Choroid plexus epithelial cell (primary cell): ENCODE measurements at regions not wholly inside any gene's neighbourhood (a gene's known extent, or its start where the extent isn't known, plus 50 kb on each side); places are given as distances from the start of the nearest gene placed in this dataset.
"Not testable (repeated sequence)": the region's sequence is repeated elsewhere in the genome, so short reads cannot be mapped to it uniquely, and the experiment has no call there.

Experiments
- DNase-seq: peaks from one replicate; pipeline ENCODE4 v3.0.0-alpha.2; 2010; ENCODE audit warnings: low read depth
- H3K4me3 ChIP-seq: 2 replicates; pipeline ENCODE4 v1.5.1; 2011; ENCODE audit warnings: low read depth, mild to moderate bottlenecking, control low read depth, low read length, moderate library complexity
- TF ChIP-seq, protein P1 (sequence below): conservative IDR thresholded peaks from 2 replicates; pipeline ENCODE4 v1.5.1; 2011; ENCODE audit warnings: low read depth, mild to moderate bottlenecking, control low read depth, inconsistent platforms, low read length, moderate library complexity

DNA sequence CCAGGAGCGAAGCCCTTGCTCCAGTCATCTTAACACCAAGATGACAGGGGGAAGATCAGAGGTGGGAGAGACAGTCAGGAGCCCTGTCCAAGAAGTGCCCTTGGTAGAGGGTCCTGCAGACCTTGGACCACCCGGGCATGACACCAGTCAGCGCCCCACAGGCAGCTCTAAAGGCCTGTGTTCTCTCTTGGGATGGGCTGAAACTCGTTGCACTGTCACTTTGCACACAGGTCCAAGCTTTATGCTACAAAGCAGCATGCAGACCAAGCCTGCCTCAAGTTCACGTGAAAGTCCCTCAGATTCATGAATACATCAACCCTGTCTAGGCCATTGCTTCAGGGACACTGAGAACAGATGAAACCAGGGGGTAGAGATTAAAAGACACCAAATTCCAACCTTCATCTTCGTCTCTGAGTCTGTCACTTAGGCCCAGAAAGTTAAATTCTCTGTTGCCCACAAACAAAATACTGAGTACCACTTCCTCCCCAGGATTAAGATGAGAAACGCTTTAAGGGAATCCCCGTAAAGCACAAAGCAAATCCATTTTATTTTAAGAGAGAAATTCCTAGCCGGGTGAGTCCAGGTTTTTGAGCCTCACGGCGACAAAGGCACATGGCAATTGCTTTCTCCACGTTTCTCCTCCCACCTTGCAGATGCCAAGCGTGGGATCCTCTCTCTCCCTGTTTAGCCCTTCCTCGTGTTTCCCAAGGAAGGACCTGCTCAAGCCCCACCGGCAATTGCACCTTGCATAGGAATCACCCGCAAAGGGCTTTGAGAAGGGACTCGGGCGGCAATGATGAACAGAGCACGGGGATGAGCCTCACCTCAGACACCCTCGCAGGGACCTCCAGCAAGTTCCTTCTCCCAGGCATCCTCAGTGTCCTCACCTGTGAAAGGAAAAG is 75.0 kb upstream of the ID2 start:
- no peak for DNase-seq
- TF ChIP-seq, protein P1, sequence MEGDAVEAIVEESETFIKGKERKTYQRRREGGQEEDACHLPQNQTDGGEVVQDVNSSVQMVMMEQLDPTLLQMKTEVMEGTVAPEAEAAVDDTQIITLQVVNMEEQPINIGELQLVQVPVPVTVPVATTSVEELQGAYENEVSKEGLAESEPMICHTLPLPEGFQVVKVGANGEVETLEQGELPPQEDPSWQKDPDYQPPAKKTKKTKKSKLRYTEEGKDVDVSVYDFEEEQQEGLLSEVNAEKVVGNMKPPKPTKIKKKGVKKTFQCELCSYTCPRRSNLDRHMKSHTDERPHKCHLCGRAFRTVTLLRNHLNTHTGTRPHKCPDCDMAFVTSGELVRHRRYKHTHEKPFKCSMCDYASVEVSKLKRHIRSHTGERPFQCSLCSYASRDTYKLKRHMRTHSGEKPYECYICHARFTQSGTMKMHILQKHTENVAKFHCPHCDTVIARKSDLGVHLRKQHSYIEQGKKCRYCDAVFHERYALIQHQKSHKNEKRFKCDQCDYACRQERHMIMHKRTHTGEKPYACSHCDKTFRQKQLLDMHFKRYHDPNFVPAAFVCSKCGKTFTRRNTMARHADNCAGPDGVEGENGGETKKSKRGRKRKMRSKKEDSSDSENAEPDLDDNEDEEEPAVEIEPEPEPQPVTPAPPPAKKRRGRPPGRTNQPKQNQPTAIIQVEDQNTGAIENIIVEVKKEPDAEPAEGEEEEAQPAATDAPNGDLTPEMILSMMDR, result no peak
- no peak overlapping the region for H3K4me3 ChIP-seq

DNA sequence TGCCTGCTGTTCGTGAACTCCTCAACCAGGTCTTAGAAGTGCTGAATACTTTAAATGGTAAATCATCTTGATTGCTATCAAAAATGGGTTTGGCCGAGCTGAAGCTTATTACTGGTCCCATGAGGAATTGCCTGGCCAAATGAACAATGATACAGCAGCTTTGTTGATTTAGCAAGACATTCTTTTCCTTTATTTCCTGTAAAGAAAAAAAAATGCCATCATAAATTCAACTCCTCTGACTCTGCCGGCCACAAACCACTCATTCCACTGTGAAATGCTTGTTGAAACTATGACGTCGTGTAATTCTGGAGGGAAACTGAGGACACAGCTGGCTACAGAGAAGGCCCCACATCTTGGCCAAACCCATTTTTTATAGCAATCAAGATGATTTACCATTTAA is 74.2 kb upstream of the ID2 start:
- peak; percentile 66 for DNase-seq

DNA sequence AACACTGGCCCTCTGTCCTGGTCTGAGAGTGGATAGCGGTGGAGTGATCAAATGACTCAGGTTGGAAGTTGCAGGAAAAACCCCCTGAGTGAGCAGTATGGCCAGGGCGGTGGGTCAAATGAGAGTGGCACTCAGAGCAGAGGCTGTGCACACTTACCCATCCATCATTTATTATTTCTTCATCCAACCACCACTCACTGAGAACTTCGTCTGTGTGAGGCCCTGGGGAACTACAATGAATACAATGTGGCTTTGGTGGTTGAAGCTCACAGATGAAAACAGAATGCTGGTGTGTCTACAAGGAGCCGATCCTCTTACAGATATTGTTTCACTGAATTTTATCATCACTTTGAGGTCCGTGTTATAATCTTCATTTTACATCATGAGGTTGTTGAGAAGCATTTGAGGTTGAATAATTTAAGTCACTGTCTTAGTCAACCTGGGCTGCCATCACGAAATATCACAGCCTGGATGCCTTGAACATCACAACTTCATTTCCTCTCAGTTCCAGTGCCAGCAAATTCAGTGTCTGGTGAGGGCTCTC is 73.4 kb upstream of the ID2 start:
- no peak overlapping the region for H3K4me3 ChIP-seq
- DNase-seq, result no peak
- TF ChIP-seq, protein P1, result no peak

More for the DNA sequence above, 74.2 kb upstream of the ID2 start:
- H3K4me3 ChIP-seq, result no peak overlapping the region
- TF ChIP-seq, protein P1, result no peak

DNA sequence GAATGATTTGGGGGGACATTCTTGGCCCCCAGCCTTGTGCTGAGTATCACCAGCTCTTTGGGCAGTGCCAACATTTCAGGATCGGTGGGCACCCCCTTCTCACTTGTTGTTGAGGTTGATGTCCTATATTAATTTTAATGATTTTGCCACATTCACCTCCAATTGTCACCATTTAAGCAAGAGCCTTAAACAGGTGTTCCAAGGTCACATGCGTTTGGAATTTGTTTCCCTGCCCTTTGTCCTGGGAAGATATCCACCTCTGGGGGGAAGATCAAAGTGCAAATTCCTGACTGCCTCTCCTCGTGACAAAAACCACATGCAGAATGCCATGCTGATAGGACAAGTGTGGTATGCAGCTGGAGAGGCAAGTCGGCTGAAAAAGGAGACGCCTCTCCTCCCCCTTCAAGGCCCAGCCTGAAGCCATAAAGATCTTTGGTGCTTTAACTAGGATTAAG is 72.5 kb upstream of the ID2 start:
- TF ChIP-seq, protein P1, result no peak

DNA sequence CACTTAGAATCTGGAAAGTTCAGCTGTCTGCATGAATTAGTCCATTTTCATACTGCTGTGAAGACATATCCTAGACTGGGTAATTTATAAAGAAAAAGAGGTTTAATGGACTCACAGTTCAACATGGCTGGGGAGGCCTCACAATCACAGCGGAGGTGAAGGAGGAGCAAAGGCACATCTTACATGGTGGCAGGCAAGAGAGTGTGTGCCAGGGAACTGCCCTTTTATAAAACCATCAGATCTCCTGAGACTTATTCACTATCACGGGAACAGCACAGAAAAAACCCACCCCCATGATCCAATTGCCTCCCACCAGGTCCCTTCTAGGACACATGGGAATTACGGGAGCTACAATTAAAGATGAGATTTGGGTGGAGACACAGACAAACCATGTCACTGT is 71.1 kb upstream of the ID2 start:
- not testable (repeated sequence) for DNase-seq, H3K4me3 ChIP-seq

More for the DNA sequence above, 72.5 kb upstream of the ID2 start:
- no peak overlapping the region for H3K4me3 ChIP-seq
- DNase-seq, result peak; percentile 31

DNA sequence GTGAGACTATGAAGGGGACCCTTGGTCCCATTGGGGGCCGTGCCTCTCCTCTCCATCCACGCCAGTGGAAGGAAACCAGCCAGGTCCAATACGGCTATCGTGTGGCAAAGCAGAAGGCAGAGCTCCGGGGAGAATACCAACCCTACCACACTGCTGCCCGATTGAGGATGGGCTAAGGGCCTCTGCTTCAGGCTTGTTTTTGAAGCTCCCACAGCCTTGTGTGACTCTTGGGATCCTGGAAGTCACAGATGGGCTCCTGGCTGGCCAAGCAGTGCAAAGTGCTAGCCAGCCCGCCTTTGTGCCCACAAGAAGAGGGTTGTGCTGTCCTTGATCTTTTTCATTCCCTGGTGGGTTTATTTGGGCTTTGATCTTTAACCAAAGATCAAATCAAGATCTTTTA is 70.6 kb upstream of the ID2 start:
- no peak for DNase-seq
- H3K4me3 ChIP-seq, result no peak overlapping the region
- TF ChIP-seq, protein P1, result no peak

DNA sequence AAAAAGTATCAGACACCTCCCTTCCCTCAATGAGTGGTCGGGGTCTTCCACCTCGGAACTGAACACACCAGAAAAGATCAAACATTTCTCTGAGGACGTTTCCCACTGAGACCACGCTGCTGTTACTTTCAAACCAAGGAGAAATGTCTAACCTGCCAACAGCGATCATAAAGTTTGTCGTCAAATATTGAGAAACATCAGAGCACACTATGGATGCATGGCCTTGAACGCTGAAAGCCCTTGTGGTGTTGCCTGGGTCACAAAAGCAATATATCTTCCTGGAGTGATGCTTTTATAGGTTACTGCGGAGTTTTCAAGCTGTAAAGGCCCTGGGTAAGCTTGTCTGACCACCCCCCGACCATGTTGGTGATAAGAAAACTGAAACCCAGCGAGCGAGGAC is 70.2 kb upstream of the ID2 start:
- H3K4me3 ChIP-seq, result no peak overlapping the region
- DNase-seq, result no peak
- TF ChIP-seq, protein P1, result no peak
